ENCODE measurements at regions not wholly inside any gene's neighbourhood (a gene's known extent, or its start where the extent isn't known, plus 50 kb on each side); places are given as distances from the start of the nearest gene placed in this dataset.

GRCh38 chr4:127421437-127421836, 211.3 kb upstream of the INTU start (continued):
- no peak for TF ChIP-seq EP300 (IDR thresholded peaks at IDR 0.05; ENCODE audit: borderline replicate concordance in 1 of 2, control insufficient read depth in 1 of 2, low read depth in 2 of 2, low read length in 2 of 2)
- TF ChIP-seq PML (IDR thresholded peaks at IDR 0.05; ENCODE audit: low read length), result no peak
- no peak for TF ChIP-seq IRF4 (IDR thresholded peaks at IDR 0.05; ENCODE audit: low read depth, low read length)

GRCh38 chr4:127425202-127425845, 207.4 kb upstream of the INTU start:
- Histone ChIP-seq H3K36me3 (ENCODE audit: control insufficient read depth in 2 of 2, insufficient read depth in 2 of 2, low read length in 1 of 2) (no peaks in the 10 kb centered on the region), H3K27me3 (replicated peaks in 1 of 2; ENCODE audit: control insufficient read depth in 2 of 2, insufficient read depth in 2 of 2, low read length in 1 of 2) (no peaks in the 10 kb centered on the region), H3K4me3 (no peak overlapping the region), H3K79me2 (ENCODE audit: control insufficient read depth, insufficient read depth, low read length) (no peaks in the 10 kb centered on the region), H3K9ac (ENCODE audit: control insufficient read depth, insufficient read depth, low read length) (no peak overlapping the region), H3K4me1 (ENCODE audit: control insufficient read depth, insufficient read depth, low read length) (no peaks in the 10 kb centered on the region), H3K27ac (ENCODE audit: control insufficient read depth, insufficient read depth) (no peak overlapping the region), H4K20me1 (ENCODE audit: control insufficient read depth, insufficient read depth) (no peaks in the 10 kb centered on the region), H3K9me3 (replicated peaks; ENCODE audit: control insufficient read depth, insufficient read depth, low read length) (no peaks in the 10 kb centered on the region), H2AFZ (ENCODE audit: control insufficient read depth, low read depth, low read length) (no peak overlapping the region), H3K4me2 (ENCODE audit: control insufficient read depth, insufficient read depth) (no peak overlapping the region)
- DNase-seq (ENCODE audit: low read depth, low spot score), result no peak
- in situ Hi-C loops (cut with MboI) (no loop called here), intact Hi-C loops (cut with micrococcal nuclease; ENCODE audit: unreplicated experiment) (no loop called here)
- TF ChIP-seq POLR2AphosphoS2 (IDR thresholded peaks at IDR 0.05; ENCODE audit: low read depth, low read length), result no peak
- no peak for TF ChIP-seq NFIC (IDR thresholded peaks at IDR 0.05; ENCODE audit: low read depth, low read length)
- TF ChIP-seq ZBTB11 (CRISPR knock-in tag; IDR thresholded peaks at IDR 0.05), result no peak
- TF ChIP-seq EGR1 (IDR thresholded peaks at IDR 0.05; ENCODE audit: borderline replicate concordance in 1 of 2, low read depth in 2 of 2, low read length in 2 of 2), result no peak
- no peak for TF ChIP-seq GABPA (IDR thresholded peaks at IDR 0.05; ENCODE audit: low read depth)
- TF ChIP-seq POLR2AphosphoS5 (IDR thresholded peaks at IDR 0.05; ENCODE audit: low read length), result no peak
- TF ChIP-seq BHLHE40 (IDR thresholded peaks at IDR 0.05; ENCODE audit: borderline replicate concordance in 1 of 2, low read depth in 2 of 2, low read length in 1 of 2), result no peak
- no peak for TF ChIP-seq JUND (IDR thresholded peaks at IDR 0.05; ENCODE audit: low read depth, low read length)
- TF ChIP-seq ZNF207 (IDR thresholded peaks at IDR 0.05; ENCODE audit: borderline replicate concordance), result no peak
- TF ChIP-seq DPF2 (IDR thresholded peaks at IDR 0.05), result no peak
- TF ChIP-seq NR2C2 (IDR thresholded peaks at IDR 0.05; ENCODE audit: borderline replicate concordance, control insufficient read depth, insufficient read length, low read depth), result no peak
- TF ChIP-seq FOXM1 (IDR thresholded peaks at IDR 0.05; ENCODE audit: low read depth, low read length), result no peak
- no peak for TF ChIP-seq CREB1 (IDR thresholded peaks at IDR 0.05; ENCODE audit: low read depth)
- no peak for TF ChIP-seq MYB (IDR thresholded peaks at IDR 0.05; ENCODE audit: borderline replicate concordance, low read depth, low read length)
- no peak for TF ChIP-seq EP300 (IDR thresholded peaks at IDR 0.05; ENCODE audit: borderline replicate concordance in 1 of 2, control insufficient read depth in 1 of 2, low read depth in 2 of 2, low read length in 2 of 2)
- TF ChIP-seq SUPT20H (IDR thresholded peaks at IDR 0.05; ENCODE audit: borderline replicate concordance, control insufficient read depth, low read depth, low read length), result no peak
- TF ChIP-seq NFYB (IDR thresholded peaks at IDR 0.05; ENCODE audit: insufficient read depth, low read depth, low read length), result no peak
- TF ChIP-seq STAT3 (IDR thresholded peaks at IDR 0.05; ENCODE audit: low read depth, low read length), result no peak
- no TSS peak for BruUV-seq (replicated peaks)
- ChIA-PET SMC1A (ENCODE audit: uncharacterized antibody, unreplicated experiment) (interaction anchor here (0.7 kb wide), 1 partner anchor 168 kb away, joined by 4 read pairs; no protein-coding TSS in a partner anchor), POLR2A (no interaction called here), CTCF (interaction anchor here (0.6 kb wide), 1 partner anchor 766 kb away, joined by 4 read pairs; no protein-coding TSS in a partner anchor), RAD21 (ENCODE audit: unreplicated experiment) (no interaction called here)
- 30% methylated on average over 11 of the region's 11 CpGs for WGBS (ENCODE audit: insufficient coverage, insufficient replicate concordance, low lambda C conversion rate, missing lambda C conversion rate)
- ATAC-seq, result no peak
- FAIRE-seq, result no peak
